Naive thymus-derived CD4-positive, alpha-beta T cell (primary cell): ENCODE measurements at regions not wholly inside any gene's neighbourhood (a gene's known extent, or its start where the extent isn't known, plus 50 kb on each side); places are given as distances from the start of the nearest gene placed in this dataset.

Experiments used
- ATAC-seq: fragments of 150-1000 bp; cut with Tn5 transposase; 2 replicates; pipeline ENCODE4 v1.10.0; 2021; ENCODE audit warnings: mild to moderate bottlenecking, moderate library complexity
- CTCF ChIA-PET: fragments of 350-600 bp; sonication (Branson Sonifier 250); formaldehyde crosslinking; loops from one replicate; lab custom pipeline; 2021; ENCODE audit warnings: antibody characterized with exemption; lab: Charles Lee
- POLR2A ChIA-PET: fragments of 350-600 bp; sonication (Branson Sonifier 250); formaldehyde crosslinking; loops from one replicate; lab custom pipeline; 2021; ENCODE audit warnings: antibody characterized with exemption, inconsistent platforms; lab: Charles Lee
- DNase-seq, 9 donors: peaks; one replicate each; pipeline versions ENCODE4 v3.0.0 to v3.0.0-alpha.2; 2020 to 2022; ENCODE audit warnings: mixed read lengths in 1 of 9
- H3K27ac ChIP-seq: one replicate; pipeline ENCODE4 v1.7.0; 2013; ENCODE audit warnings: mild to moderate bottlenecking, low read depth, low read length, moderate library complexity
- H3K27me3 ChIP-seq, 2 donors: one replicate each; pipeline ENCODE4 v1.7.0; 2013; ENCODE audit warnings: low read length in 2 of 2, mild to moderate bottlenecking in 2 of 2, moderate library complexity in 2 of 2; ENCODE audit not compliant: control insufficient read depth in 2 of 2, insufficient read depth in 2 of 2
- H3K36me3 ChIP-seq, 3 experiments: 1 replicate in 2 of 3; 2 replicates in 1 of 3; pipeline ENCODE4 v1.7.0; 2013; ENCODE audit warnings: low read length in 3 of 3, mild to moderate bottlenecking in 3 of 3, moderate library complexity in 1 of 3; ENCODE audit not compliant: insufficient read depth in 3 of 3, control insufficient read depth in 2 of 3
- H3K4me1 ChIP-seq, 2 donors: one replicate each; pipeline ENCODE4 v1.7.0; 2013; ENCODE audit warnings: low read length in 2 of 2, mild to moderate bottlenecking in 2 of 2, moderate library complexity in 1 of 2; ENCODE audit not compliant: control insufficient read depth in 2 of 2, insufficient read depth in 2 of 2
- H3K4me3 ChIP-seq: 2 replicates; pipeline ENCODE4 v1.7.0; 2013; ENCODE audit warnings: mild to moderate bottlenecking, low read length
- H3K9me3 ChIP-seq, 3 experiments: 1 replicate in 2 of 3; 2 replicates in 1 of 3; pipeline ENCODE4 v1.7.0; 2013; ENCODE audit warnings: low read length in 3 of 3; ENCODE audit not compliant: control insufficient read depth in 2 of 3
- H3K27ac Mint-ChIP-seq, 9 donors: one replicate each; pipeline ENCODE4 v1.8.0; 2020 to 2022; ENCODE audit warnings: mixed read lengths in 9 of 9, mild to moderate bottlenecking in 8 of 9, moderate library complexity in 5 of 9, inconsistent platforms in 2 of 9
- H3K27me3 Mint-ChIP-seq, 5 donors: one replicate each; pipeline ENCODE4 v1.8.0; 2021 to 2022; ENCODE audit warnings: mixed read lengths in 5 of 5, mild to moderate bottlenecking in 1 of 5
- H3K36me3 Mint-ChIP-seq, 5 donors: one replicate each; pipeline ENCODE4 v1.8.0; 2020 to 2022; ENCODE audit warnings: mixed read lengths in 5 of 5, mild to moderate bottlenecking in 3 of 5, inconsistent platforms in 1 of 5
- H3K4me1 Mint-ChIP-seq, 7 donors: one replicate each; pipeline ENCODE4 v1.8.0; 2020 to 2022; ENCODE audit warnings: mixed read lengths in 7 of 7, mild to moderate bottlenecking in 3 of 7, inconsistent platforms in 1 of 7
- H3K4me3 Mint-ChIP-seq, 10 donors: one replicate each; pipeline ENCODE4 v1.8.0; 2020 to 2022; ENCODE audit warnings: mild to moderate bottlenecking in 10 of 10, mixed read lengths in 10 of 10, moderate library complexity in 6 of 10, inconsistent platforms in 2 of 10
- H3K9me3 Mint-ChIP-seq, 11 donors: one replicate each; pipeline ENCODE4 v1.8.0; 2020 to 2022; ENCODE audit warnings: mixed read lengths in 11 of 11, mild to moderate bottlenecking in 4 of 11, inconsistent platforms in 1 of 11, moderate library complexity in 1 of 11
- intact Hi-C, 2 donors: fragments of 100-400 bp; cut with micrococcal nuclease; formaldehyde crosslinking; loops; one replicate each; pipeline ENCODE4 v1.15.1; 2023

- CTCF ChIA-PET, result no interaction called here
- ATAC-seq, result no peak
Measured at GRCh38 chr10:113283189-113283588, 269.7 kb upstream of the HABP2 start.

GRCh38 chr10:113284635-113285034 is 268.2 kb upstream of the HABP2 start:
- Histone ChIP-seq H3K27ac (no peak overlapping the region), H3K4me1 (no peaks in the 10 kb centered on the region), H3K9me3 (no peaks in the 10 kb centered on the region), H3K27me3 (no peaks in the 10 kb centered on the region), H3K36me3 (no peaks in the 10 kb centered on the region), H3K4me3 (no peak overlapping the region)
- no peaks in the 10 kb centered on the region for H3K9me3 Mint-ChIP-seq
- DNase-seq (no peak), ATAC-seq (no peak)
- CTCF ChIA-PET, result no interaction called here
- H3K27ac Mint-ChIP-seq, result no peak overlapping the region
- no peaks in the 10 kb centered on the region for H3K36me3 Mint-ChIP-seq
- peaks cover 0 to 4% (median 0%) of the 10 kb centered on the region in 7 donors for H3K4me1 Mint-ChIP-seq
- intact Hi-C loops, result no loop called here
- peaks cover 0 to 15% (median 5%) of the 10 kb centered on the region in 5 donors for H3K27me3 Mint-ChIP-seq
- POLR2A ChIA-PET, result no interaction called here
- no peak overlapping the region for H3K4me3 Mint-ChIP-seq

More at GRCh38 chr10:113283189-113283588, 269.7 kb upstream of the HABP2 start:
- peaks cover 0 to 2% (median 0%) of the 10 kb centered on the region in 11 donors for H3K9me3 Mint-ChIP-seq
- H3K4me1 Mint-ChIP-seq, result peaks cover 0 to 4% (median 0%) of the 10 kb centered on the region in 7 donors
- H3K4me1 ChIP-seq, result no peaks in the 10 kb centered on the region
- no peak overlapping the region for H3K4me3 ChIP-seq
- intact Hi-C loops, result no loop called here
- H3K27me3 Mint-ChIP-seq, result peaks cover 0 to 15% (median 5%) of the 10 kb centered on the region in 5 donors
- no peaks in the 10 kb centered on the region for H3K27me3 ChIP-seq
- H3K27ac ChIP-seq, result no peak overlapping the region
- POLR2A ChIA-PET, result no interaction called here
- no peak for DNase-seq
- H3K27ac Mint-ChIP-seq, result no peak overlapping the region
- H3K9me3 ChIP-seq, result no peaks in the 10 kb centered on the region
- no peaks in the 10 kb centered on the region for H3K36me3 ChIP-seq
- H3K36me3 Mint-ChIP-seq, result no peaks in the 10 kb centered on the region
- no peak overlapping the region for H3K4me3 Mint-ChIP-seq

- intact Hi-C loops, result no loop called here
- Mint-ChIP-seq H3K4me1 (peaks cover 0 to 4% (median 0%) of the 10 kb centered on the region in 7 donors), H3K9me3 (no peaks in the 10 kb centered on the region), H3K27me3 (peaks cover 0 to 15% (median 5%) of the 10 kb centered on the region in 5 donors), H3K36me3 (no peaks in the 10 kb centered on the region), H3K27ac (no peak overlapping the region), H3K4me3 (no peak overlapping the region)
- no peak overlapping the region for H3K4me3 ChIP-seq
- no peak overlapping the region for H3K27ac ChIP-seq
- no peaks in the 10 kb centered on the region for H3K27me3 ChIP-seq
- no peak for ATAC-seq
- no peak for DNase-seq
- CTCF ChIA-PET, result interaction anchor here (0.6 kb wide), 1 partner anchor 135 kb away, joined by 3 read pairs; no protein-coding TSS in a partner anchor
- POLR2A ChIA-PET, result no interaction called here
- H3K4me1 ChIP-seq, result no peaks in the 10 kb centered on the region
- H3K9me3 ChIP-seq, result no peaks in the 10 kb centered on the region
- no peaks in the 10 kb centered on the region for H3K36me3 ChIP-seq
Measured at GRCh38 chr10:113285305-113285704, 267.5 kb upstream of the HABP2 start.

GRCh38 chr10:113287592-113287991 is 265.3 kb upstream of the HABP2 start:
- Mint-ChIP-seq H3K27me3 (peaks cover 0 to 10% (median 4%) of the 10 kb centered on the region in 5 donors), H3K27ac (no peak overlapping the region), H3K4me1 (peaks cover 0 to 4% (median 0%) of the 10 kb centered on the region in 7 donors), H3K36me3 (no peaks in the 10 kb centered on the region), H3K4me3 (no peak overlapping the region), H3K9me3 (no peaks in the 10 kb centered on the region)
- Histone ChIP-seq H3K9me3 (no peaks in the 10 kb centered on the region), H3K27me3 (no peaks in the 10 kb centered on the region), H3K4me3 (no peak overlapping the region), H3K36me3 (no peaks in the 10 kb centered on the region), H3K27ac (no peak overlapping the region), H3K4me1 (no peaks in the 10 kb centered on the region)
- DNase-seq (no peak), ATAC-seq (no peak)
- ChIA-PET CTCF (no interaction called here), POLR2A (no interaction called here)
- intact Hi-C loops, result no loop called here

- ChIA-PET POLR2A (no interaction called here), CTCF (no interaction called here)
- Mint-ChIP-seq H3K4me1 (peaks cover 0 to 4% (median 0%) of the 10 kb centered on the region in 7 donors), H3K9me3 (no peaks in the 10 kb centered on the region), H3K4me3 (no peak overlapping the region), H3K27me3 (peaks cover 0 to 10% (median 4%) of the 10 kb centered on the region in 5 donors), H3K27ac (no peak overlapping the region), H3K36me3 (no peaks in the 10 kb centered on the region)
- Histone ChIP-seq H3K4me3 (no peak overlapping the region), H3K36me3 (no peaks in the 10 kb centered on the region), H3K27ac (no peak overlapping the region), H3K4me1 (no peaks in the 10 kb centered on the region), H3K27me3 (no peaks in the 10 kb centered on the region), H3K9me3 (no peaks in the 10 kb centered on the region)
- ATAC-seq, result no peak
- no peak for DNase-seq
- intact Hi-C loops, result no loop called here
Measured at GRCh38 chr10:113290137-113290536, 262.7 kb upstream of the HABP2 start.

- CTCF ChIA-PET, result no interaction called here
Measured at GRCh38 chr10:113291413-113291812, 261.4 kb upstream of the HABP2 start.

GRCh38 chr10:113292086-113292485 is 260.8 kb upstream of the HABP2 start:
- Histone ChIP-seq H3K27me3 (no peaks in the 10 kb centered on the region), H3K4me3 (no peak overlapping the region), H3K9me3 (no peaks in the 10 kb centered on the region), H3K36me3 (no peaks in the 10 kb centered on the region), H3K4me1 (no peaks in the 10 kb centered on the region), H3K27ac (no peak overlapping the region)
- intact Hi-C loops, result no loop called here
- ATAC-seq (no peak), DNase-seq (no peak)
- CTCF ChIA-PET, result no interaction called here
- H3K27me3 Mint-ChIP-seq, result peaks cover 0 to 9% (median 4%) of the 10 kb centered on the region in 5 donors
- H3K36me3 Mint-ChIP-seq, result no peaks in the 10 kb centered on the region
- no peaks in the 10 kb centered on the region for H3K4me1 Mint-ChIP-seq
- no peaks in the 10 kb centered on the region for H3K9me3 Mint-ChIP-seq
- H3K4me3 Mint-ChIP-seq, result no peak overlapping the region
- POLR2A ChIA-PET, result no interaction called here
- H3K27ac Mint-ChIP-seq, result no peak overlapping the region

More at GRCh38 chr10:113291413-113291812, 261.4 kb upstream of the HABP2 start:
- Histone ChIP-seq H3K4me1 (no peaks in the 10 kb centered on the region), H3K4me3 (no peak overlapping the region), H3K27me3 (no peaks in the 10 kb centered on the region), H3K27ac (no peak overlapping the region), H3K36me3 (no peaks in the 10 kb centered on the region), H3K9me3 (no peaks in the 10 kb centered on the region)
- Mint-ChIP-seq H3K4me1 (no peaks in the 10 kb centered on the region), H3K27me3 (peaks cover 0 to 7% (median 4%) of the 10 kb centered on the region in 5 donors), H3K4me3 (no peak overlapping the region), H3K36me3 (no peaks in the 10 kb centered on the region), H3K9me3 (no peaks in the 10 kb centered on the region), H3K27ac (no peak overlapping the region)
- no peak for DNase-seq
- ATAC-seq, result no peak
- POLR2A ChIA-PET, result no interaction called here
- intact Hi-C loops, result no loop called here
